ENCODE measurements at regions not wholly inside any gene's neighbourhood (a gene's known extent, or its start where the extent isn't known, plus 50 kb on each side); places are given as distances from the start of the nearest gene placed in this dataset.

DNA sequence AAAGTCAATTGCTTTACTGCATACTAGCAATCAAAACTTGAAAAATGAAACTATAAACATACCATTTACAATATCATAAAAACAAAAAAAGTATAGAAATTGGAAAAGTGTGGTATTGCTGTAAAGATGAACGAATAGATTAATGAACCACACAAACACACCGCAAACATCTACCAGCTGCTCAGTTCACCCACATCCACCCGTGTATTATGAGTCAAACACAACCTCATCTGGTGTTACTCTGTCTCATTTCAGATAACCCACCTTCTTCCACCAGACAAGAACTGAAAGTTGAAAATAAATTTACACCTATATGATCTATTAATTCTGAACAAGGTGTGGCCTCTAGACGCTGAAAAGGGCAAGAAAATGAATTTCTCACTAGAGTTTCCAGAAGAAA, 53.3 kb downstream of the BLID start:
- no peaks in the 10 kb centered on the region for H3K27me3 Mint-ChIP-seq (ENCODE audit: unreplicated experiment)
- no peak for DNase-seq
- no peaks in the 10 kb centered on the region for H3K4me1 Mint-ChIP-seq (ENCODE audit: low read depth, unreplicated experiment)
- H3K36me3 Mint-ChIP-seq (ENCODE audit: unreplicated experiment), result peaks cover 10% of the 10 kb centered on the region
- TF ChIP-seq, protein P1, sequence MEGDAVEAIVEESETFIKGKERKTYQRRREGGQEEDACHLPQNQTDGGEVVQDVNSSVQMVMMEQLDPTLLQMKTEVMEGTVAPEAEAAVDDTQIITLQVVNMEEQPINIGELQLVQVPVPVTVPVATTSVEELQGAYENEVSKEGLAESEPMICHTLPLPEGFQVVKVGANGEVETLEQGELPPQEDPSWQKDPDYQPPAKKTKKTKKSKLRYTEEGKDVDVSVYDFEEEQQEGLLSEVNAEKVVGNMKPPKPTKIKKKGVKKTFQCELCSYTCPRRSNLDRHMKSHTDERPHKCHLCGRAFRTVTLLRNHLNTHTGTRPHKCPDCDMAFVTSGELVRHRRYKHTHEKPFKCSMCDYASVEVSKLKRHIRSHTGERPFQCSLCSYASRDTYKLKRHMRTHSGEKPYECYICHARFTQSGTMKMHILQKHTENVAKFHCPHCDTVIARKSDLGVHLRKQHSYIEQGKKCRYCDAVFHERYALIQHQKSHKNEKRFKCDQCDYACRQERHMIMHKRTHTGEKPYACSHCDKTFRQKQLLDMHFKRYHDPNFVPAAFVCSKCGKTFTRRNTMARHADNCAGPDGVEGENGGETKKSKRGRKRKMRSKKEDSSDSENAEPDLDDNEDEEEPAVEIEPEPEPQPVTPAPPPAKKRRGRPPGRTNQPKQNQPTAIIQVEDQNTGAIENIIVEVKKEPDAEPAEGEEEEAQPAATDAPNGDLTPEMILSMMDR (IDR thresholded peaks at IDR 0.05; ENCODE audit: partially characterized antibody, unreplicated experiment), result no peak
- H3K27ac Mint-ChIP-seq (ENCODE audit: unreplicated experiment), result no peak overlapping the region
- H3K4me3 Mint-ChIP-seq (ENCODE audit: unreplicated experiment), result no peak overlapping the region
- H3K9me3 Mint-ChIP-seq (ENCODE audit: unreplicated experiment), result peaks cover 5% of the 10 kb centered on the region

DNA sequence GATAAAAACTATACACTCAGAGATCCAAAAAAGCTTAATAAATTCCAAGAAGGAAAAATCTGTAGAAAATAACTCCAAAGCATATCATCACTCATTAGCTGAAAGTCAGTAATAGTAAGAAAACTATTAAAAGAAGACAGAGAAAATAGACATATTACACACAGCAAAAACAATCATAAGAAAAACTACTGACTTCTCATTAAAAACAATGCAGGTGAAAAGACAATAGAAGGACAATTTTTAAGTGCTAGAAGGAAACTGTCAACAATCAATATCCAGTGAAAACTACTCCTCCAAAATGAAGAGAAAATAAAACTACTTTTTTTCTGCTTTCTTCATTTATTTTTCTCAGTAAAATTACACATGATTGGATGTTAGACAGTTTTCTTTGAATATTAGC, 56.5 kb downstream of the BLID start:
- peaks cover 10% of the 10 kb centered on the region for H3K36me3 Mint-ChIP-seq (ENCODE audit: unreplicated experiment)
- no peaks in the 10 kb centered on the region for H3K4me1 Mint-ChIP-seq (ENCODE audit: low read depth, unreplicated experiment)
- H3K9me3 Mint-ChIP-seq (ENCODE audit: unreplicated experiment), result peaks cover 2% of the 10 kb centered on the region
- H3K27ac Mint-ChIP-seq (ENCODE audit: unreplicated experiment), result no peak overlapping the region
- no peaks in the 10 kb centered on the region for H3K27me3 Mint-ChIP-seq (ENCODE audit: unreplicated experiment)
- no peak for DNase-seq
- no peak overlapping the region for H3K4me3 Mint-ChIP-seq (ENCODE audit: unreplicated experiment)
- TF ChIP-seq, protein P1 (IDR thresholded peaks at IDR 0.05; ENCODE audit: partially characterized antibody, unreplicated experiment), result no peak

DNA sequence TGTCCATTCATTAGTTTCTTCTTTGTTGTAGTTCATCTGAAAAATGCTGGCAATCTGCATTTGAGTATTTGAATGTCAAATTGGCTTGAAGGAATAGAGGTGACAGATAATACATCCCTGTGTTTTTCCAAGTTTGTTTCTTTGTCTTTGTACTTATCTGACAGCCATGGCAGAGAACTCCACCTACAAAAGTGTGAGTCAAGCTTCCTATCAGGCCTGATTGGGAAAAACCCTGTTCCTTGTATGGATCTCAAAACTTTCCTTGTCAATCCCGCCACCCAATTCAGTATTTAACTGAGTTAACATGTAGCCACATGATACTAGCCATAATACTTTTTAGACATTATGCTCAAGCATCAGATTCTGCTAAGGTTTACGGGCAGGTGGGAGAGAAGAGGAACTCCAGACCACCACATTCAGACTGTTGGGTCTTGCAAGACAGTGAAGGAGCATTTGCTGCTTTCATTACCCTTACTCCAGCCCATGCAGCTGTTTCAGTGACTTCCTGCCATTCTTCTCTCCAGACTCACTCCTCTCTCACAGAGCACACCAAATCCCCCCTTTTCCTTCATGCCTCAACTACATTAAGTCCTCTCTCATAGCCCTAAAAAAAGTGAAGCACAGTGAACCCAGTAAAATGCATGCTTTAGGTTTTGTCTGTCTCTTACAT, 65.9 kb downstream of the BLID start:
- Mint-ChIP-seq H3K4me1 (ENCODE audit: low read depth, unreplicated experiment) (no peaks in the 10 kb centered on the region), H3K9me3 (ENCODE audit: unreplicated experiment) (peaks cover 4% of the 10 kb centered on the region), H3K36me3 (ENCODE audit: unreplicated experiment) (no peaks in the 10 kb centered on the region), H3K4me3 (ENCODE audit: unreplicated experiment) (no peak overlapping the region), H3K27ac (ENCODE audit: unreplicated experiment) (no peak overlapping the region), H3K27me3 (ENCODE audit: unreplicated experiment) (no peaks in the 10 kb centered on the region)
- TF ChIP-seq, protein P1 (IDR thresholded peaks at IDR 0.05; ENCODE audit: partially characterized antibody, unreplicated experiment), result no peak
- DNase-seq, result no peak

DNA sequence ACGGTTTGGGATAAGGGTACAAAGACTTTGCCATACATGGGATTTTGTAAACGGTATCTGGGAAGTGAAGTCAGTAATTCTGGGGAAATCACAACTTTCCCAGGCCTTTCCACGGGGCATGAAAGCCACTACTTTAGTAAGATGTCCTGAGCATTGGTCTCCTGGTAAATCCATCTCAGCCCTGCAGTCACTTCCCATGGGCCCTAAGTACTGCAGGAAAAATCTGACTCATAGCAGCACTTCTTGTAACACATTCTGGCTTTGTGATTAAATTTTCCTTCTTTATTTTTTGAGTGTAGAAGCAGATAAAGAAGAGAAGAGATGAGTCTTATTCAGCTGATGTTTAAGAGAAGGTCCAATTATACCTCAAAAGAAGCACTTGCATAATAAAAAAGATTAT, 67.6 kb downstream of the BLID start:
- TF ChIP-seq, protein P1 (IDR thresholded peaks at IDR 0.05; ENCODE audit: partially characterized antibody, unreplicated experiment), result no peak

DNA sequence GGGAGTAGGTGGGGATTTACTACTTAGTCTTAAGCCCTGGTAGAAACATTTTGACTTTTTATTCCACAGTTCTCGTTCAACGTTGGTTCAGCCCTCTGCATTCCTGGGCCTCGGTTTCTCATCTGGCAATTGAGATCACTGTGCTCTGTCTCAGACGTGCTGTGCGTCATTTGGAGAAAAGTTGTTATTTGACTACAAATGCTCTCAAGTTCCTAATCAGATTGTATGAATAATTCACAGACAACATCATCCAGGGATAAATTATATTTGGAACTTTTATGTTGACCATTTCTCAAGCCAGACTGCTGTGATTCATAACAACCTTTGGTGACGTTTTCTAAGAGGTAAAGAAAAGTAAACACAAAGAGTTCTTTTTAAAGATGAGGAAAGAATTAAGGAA, 69.2 kb downstream of the BLID start:
- Mint-ChIP-seq H3K36me3 (ENCODE audit: unreplicated experiment) (no peaks in the 10 kb centered on the region), H3K4me1 (ENCODE audit: low read depth, unreplicated experiment) (no peaks in the 10 kb centered on the region), H3K4me3 (ENCODE audit: unreplicated experiment) (no peak overlapping the region), H3K27ac (ENCODE audit: unreplicated experiment) (no peak overlapping the region), H3K9me3 (ENCODE audit: unreplicated experiment) (peaks cover 2% of the 10 kb centered on the region), H3K27me3 (ENCODE audit: unreplicated experiment) (no peaks in the 10 kb centered on the region)
- TF ChIP-seq, protein P1 (IDR thresholded peaks at IDR 0.05; ENCODE audit: partially characterized antibody, unreplicated experiment), result no peak
- DNase-seq, result no peak

More for the DNA sequence above, 67.6 kb downstream of the BLID start:
- Mint-ChIP-seq H3K36me3 (ENCODE audit: unreplicated experiment) (no peaks in the 10 kb centered on the region), H3K9me3 (ENCODE audit: unreplicated experiment) (peaks cover 4% of the 10 kb centered on the region), H3K27ac (ENCODE audit: unreplicated experiment) (no peak overlapping the region), H3K4me1 (ENCODE audit: low read depth, unreplicated experiment) (no peaks in the 10 kb centered on the region), H3K4me3 (ENCODE audit: unreplicated experiment) (no peak overlapping the region), H3K27me3 (ENCODE audit: unreplicated experiment) (no peaks in the 10 kb centered on the region)
- no peak for DNase-seq
